DND-41 (cell line): ENCODE measurements at regions not wholly inside any gene's neighbourhood (a gene's known extent, or its start where the extent isn't known, plus 50 kb on each side); places are given as distances from the start of the nearest gene placed in this dataset.

ENCODE experiments used
- ATAC-seq: fragments of 200-7000 bp; cut with Tn5 transposase; 3 replicates; pipeline ENCODE4 v1.9.1; 2021; ENCODE audit warnings: low read depth; ENCODE audit not compliant: insufficient read depth
- DNase-seq: peaks from one replicate; pipeline ENCODE4 v3.0.0-alpha.2; 2020
- H2AFZ ChIP-seq: 2 replicates; pipeline ENCODE4 v1.6.0; 2012; ENCODE audit warnings: low read depth, low read length
- H3K27ac ChIP-seq: 2 replicates; pipeline ENCODE4 v1.5.1; 2012; ENCODE audit warnings: low read length, inconsistent platforms
- H3K27me3 ChIP-seq: fragments of 200-600 bp; sonication (generic); 2 replicates; pipeline ENCODE4 v1.6.0; 2012; ENCODE audit warnings: low read length, mild to moderate bottlenecking, inconsistent platforms; ENCODE audit not compliant: insufficient read depth, poor library complexity
- H3K36me3 ChIP-seq: 2 replicates; pipeline ENCODE4 v1.5.1; 2012; ENCODE audit warnings: low read length, inconsistent platforms; ENCODE audit not compliant: insufficient read depth
- H3K4me1 ChIP-seq: 2 replicates; pipeline ENCODE4 v1.5.1; 2012; ENCODE audit warnings: mild to moderate bottlenecking, low read length; ENCODE audit not compliant: insufficient read depth
- H3K4me2 ChIP-seq: 2 replicates; pipeline ENCODE4 v1.6.0; 2012; ENCODE audit warnings: mild to moderate bottlenecking, moderate library complexity, low read length, inconsistent platforms; ENCODE audit not compliant: insufficient read depth
- H3K4me3 ChIP-seq, 2 experiments: fragments of 200-600 bp in 1 of 2; shearing (Covaris generic) in 1 of 2; 2 replicates each; pipeline ENCODE4 v1.5.1; 2012 to 2016; ENCODE audit warnings: inconsistent platforms in 2 of 2, low read length in 2 of 2, mild to moderate bottlenecking in 2 of 2, low read depth in 1 of 2, moderate library complexity in 1 of 2
- H3K79me2 ChIP-seq: 2 replicates; pipeline ENCODE4 v1.6.0; 2012; ENCODE audit warnings: low read length, inconsistent platforms; ENCODE audit not compliant: insufficient read depth
- H3K9ac ChIP-seq: 2 replicates; pipeline ENCODE4 v1.6.0; 2012; ENCODE audit warnings: low read depth, mild to moderate bottlenecking, inconsistent platforms, low read length, moderate library complexity
- H3K9me3 ChIP-seq: 2 replicates; pipeline ENCODE4 v1.5.1; 2012; ENCODE audit warnings: low read length, moderate library complexity, mild to moderate bottlenecking, inconsistent platforms; ENCODE audit not compliant: insufficient read depth, severe bottlenecking
- H4K20me1 ChIP-seq: 2 replicates; pipeline ENCODE4 v1.6.0; 2012; ENCODE audit warnings: low read length; ENCODE audit not compliant: insufficient read depth
- CTCF ChIP-seq: IDR thresholded peaks from 2 replicates; pipeline ENCODE4 v1.5.1; 2012; ENCODE audit warnings: borderline replicate concordance, low read length, moderate library complexity, mild to moderate bottlenecking; ENCODE audit not compliant: poor library complexity, severe bottlenecking; ENCODE audit errors: extremely low read depth
- EZH2 ChIP-seq: IDR thresholded peaks from 3 replicates; pipeline ENCODE4 v1.6.1; 2012; ENCODE audit warnings: borderline replicate concordance, low read depth, mild to moderate bottlenecking, moderate library complexity, low read length, inconsistent platforms; ENCODE audit not compliant: severe bottlenecking

GRCh38 chr12:81859521-81859920 is 100.4 kb upstream of the PPFIA2 start:
- Histone ChIP-seq H2AFZ (no peak overlapping the region), H3K4me2 (no peak overlapping the region), H3K9ac (no peak overlapping the region), H3K79me2 (no peaks in the 10 kb centered on the region), H3K36me3 (no peaks in the 10 kb centered on the region), H4K20me1 (no peaks in the 10 kb centered on the region), H3K4me1 (no peaks in the 10 kb centered on the region), H3K27ac (no peak overlapping the region), H3K27me3 (no peaks in the 10 kb centered on the region), H3K4me3 (no peak overlapping the region), H3K9me3 (no peaks in the 10 kb centered on the region)
- TF ChIP-seq CTCF = no peak
- no peak for TF ChIP-seq EZH2
- ATAC-seq (no peak), DNase-seq (no peak)

GRCh38 chr12:81843599-81843998 is 84.4 kb upstream of the PPFIA2 start:
- no peak for TF ChIP-seq CTCF
- no peak for TF ChIP-seq EZH2
- H2AFZ ChIP-seq = no peak overlapping the region

GRCh38 chr12:81835783-81836182 is 76.6 kb upstream of the PPFIA2 start:
- H2AFZ ChIP-seq = no peak overlapping the region
- no peaks in the 10 kb centered on the region for H3K9me3 ChIP-seq
- H3K79me2 ChIP-seq = no peaks in the 10 kb centered on the region
- H3K27ac ChIP-seq = no peak overlapping the region
- ATAC-seq (no peak), DNase-seq (no peak)
- H3K36me3 ChIP-seq = no peaks in the 10 kb centered on the region
- no peaks in the 10 kb centered on the region for H3K27me3 ChIP-seq
- no peak overlapping the region for H3K9ac ChIP-seq
- H4K20me1 ChIP-seq = no peaks in the 10 kb centered on the region
- TF ChIP-seq EZH2 (no peak), CTCF (no peak)
- H3K4me3 ChIP-seq = no peak overlapping the region
- no peak overlapping the region for H3K4me2 ChIP-seq
- no peaks in the 10 kb centered on the region for H3K4me1 ChIP-seq

More at GRCh38 chr12:81843599-81843998, 84.4 kb upstream of the PPFIA2 start:
- no peak for ATAC-seq
- no peak for DNase-seq
- Histone ChIP-seq H3K36me3 (no peaks in the 10 kb centered on the region), H3K4me3 (no peak overlapping the region), H3K4me1 (no peaks in the 10 kb centered on the region), H3K4me2 (no peak overlapping the region), H3K27me3 (no peaks in the 10 kb centered on the region), H3K9ac (no peak overlapping the region), H3K27ac (no peak overlapping the region), H4K20me1 (no peaks in the 10 kb centered on the region), H3K79me2 (no peaks in the 10 kb centered on the region), H3K9me3 (no peaks in the 10 kb centered on the region)
